ENCODE measurements at regions not wholly inside any gene's neighbourhood (a gene's known extent, or its start where the extent isn't known, plus 50 kb on each side); places are given as distances from the start of the nearest gene placed in this dataset.
A peak's percentile ranks its signal among the peaks of the same experiment; 100 is the strongest.

- H3K9ac ChIP-seq (ENCODE audit: insufficient read depth, low read length): no peak overlapping the region
- H3K79me2 ChIP-seq (ENCODE audit: control insufficient read depth, insufficient read depth, low read length): no peaks in the 10 kb centered on the region
- H3K27ac ChIP-seq (ENCODE audit: insufficient read depth, low read length): no peak overlapping the region
- no peaks in the 10 kb centered on the region for H3K36me3 ChIP-seq (ENCODE audit: control insufficient read depth, insufficient read depth, low read length)
- no peaks in the 10 kb centered on the region for H3K27me3 ChIP-seq (ENCODE audit: control insufficient read depth, insufficient read depth, low read length)
- no peak for DNase-seq (ENCODE audit: low read depth in 2 of 2)
- H4K20me1 ChIP-seq (ENCODE audit: control insufficient read depth, extremely low read depth, insufficient read depth, low read length): no peaks in the 10 kb centered on the region
- no peak overlapping the region for H3K4me2 ChIP-seq (ENCODE audit: extremely low read depth, insufficient read depth, low read length)
- no peak overlapping the region for H3K4me3 ChIP-seq (replicated peaks in 1 of 4; ENCODE audit: control extremely low read depth in 1 of 4, insufficient read depth in 1 of 4, low read depth in 3 of 4, low read length in 4 of 4)
- H3K9me3 ChIP-seq (ENCODE audit: control insufficient read depth, insufficient read depth, low read depth, low read length): no peaks in the 10 kb centered on the region
- TF ChIP-seq CTCF (conservative IDR thresholded peaks at IDR 0.05 in 1 of 2, IDR thresholded peaks at IDR 0.05 in 1 of 2; ENCODE audit: low read depth in 1 of 2, low read length in 2 of 2) (no peak), EZH2 (IDR thresholded peaks at IDR 0.05; ENCODE audit: low read length, missing control alignments) (no peak)
- H3K4me1 ChIP-seq (ENCODE audit: control insufficient read depth, extremely low read depth, insufficient read depth, low read length): no peaks in the 10 kb centered on the region
- H2AFZ ChIP-seq (ENCODE audit: low read length): no peak overlapping the region
Measured at GRCh38 chr12:63078906-63079305, 72.1 kb downstream of the AVPR1A start.

DNA sequence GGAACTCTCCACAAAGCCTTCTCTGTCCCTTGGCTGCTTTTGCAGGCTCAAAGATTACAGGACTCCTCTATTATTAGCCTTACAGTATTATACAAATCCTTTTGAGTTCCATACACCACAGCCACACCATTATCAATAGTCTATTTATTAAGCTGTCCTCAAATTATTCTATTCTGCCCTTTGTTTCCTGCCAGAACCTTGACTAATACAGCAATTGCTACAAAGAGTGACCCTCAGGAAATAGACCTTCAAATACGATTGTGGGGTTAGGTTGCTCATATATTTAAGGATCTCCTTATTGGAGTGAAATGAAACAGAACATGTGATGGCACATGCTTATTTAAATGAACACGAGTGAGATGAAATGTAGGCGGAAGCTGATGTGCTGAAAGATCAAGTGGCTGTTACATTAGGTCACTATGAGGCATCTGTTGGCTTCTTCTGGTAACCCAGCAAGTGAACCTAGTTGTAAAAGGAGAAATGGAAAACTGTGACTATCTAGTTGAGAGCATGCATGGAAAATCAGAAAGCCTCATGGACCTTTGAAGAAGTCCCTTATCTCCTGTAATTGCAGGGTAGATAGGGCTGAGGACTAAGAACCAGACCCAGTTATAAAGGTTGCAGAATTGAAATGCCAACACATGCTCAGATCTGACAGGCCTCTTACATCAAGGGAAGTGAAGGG lies 75.5 kb downstream of the AVPR1A start:
- H3K36me3 ChIP-seq (ENCODE audit: control insufficient read depth, insufficient read depth, low read length): no peaks in the 10 kb centered on the region
- H3K4me2 ChIP-seq (ENCODE audit: extremely low read depth, insufficient read depth, low read length): no peak overlapping the region
- H3K9ac ChIP-seq (ENCODE audit: insufficient read depth, low read length): no peak overlapping the region
- H4K20me1 ChIP-seq (ENCODE audit: control insufficient read depth, extremely low read depth, insufficient read depth, low read length): no peaks in the 10 kb centered on the region
- H2AFZ ChIP-seq (ENCODE audit: low read length): no peak overlapping the region
- H3K79me2 ChIP-seq (ENCODE audit: control insufficient read depth, insufficient read depth, low read length): no peaks in the 10 kb centered on the region
- H3K27me3 ChIP-seq (ENCODE audit: control insufficient read depth, insufficient read depth, low read length): no peaks in the 10 kb centered on the region
- no peak for DNase-seq (ENCODE audit: low read depth in 2 of 2)
- no peak overlapping the region for H3K4me3 ChIP-seq (replicated peaks in 1 of 4; ENCODE audit: control extremely low read depth in 1 of 4, insufficient read depth in 1 of 4, low read depth in 3 of 4, low read length in 4 of 4)
- no peak overlapping the region for H3K27ac ChIP-seq (ENCODE audit: insufficient read depth, low read length)
- no peaks in the 10 kb centered on the region for H3K4me1 ChIP-seq (ENCODE audit: control insufficient read depth, extremely low read depth, insufficient read depth, low read length)
- no peak for TF ChIP-seq CTCF (conservative IDR thresholded peaks at IDR 0.05 in 1 of 2, IDR thresholded peaks at IDR 0.05 in 1 of 2; ENCODE audit: low read depth in 1 of 2, low read length in 2 of 2)
- TF ChIP-seq EZH2 (IDR thresholded peaks at IDR 0.05; ENCODE audit: low read length, missing control alignments): no peak
- H3K9me3 ChIP-seq (ENCODE audit: control insufficient read depth, insufficient read depth, low read depth, low read length): no peaks in the 10 kb centered on the region

DNA sequence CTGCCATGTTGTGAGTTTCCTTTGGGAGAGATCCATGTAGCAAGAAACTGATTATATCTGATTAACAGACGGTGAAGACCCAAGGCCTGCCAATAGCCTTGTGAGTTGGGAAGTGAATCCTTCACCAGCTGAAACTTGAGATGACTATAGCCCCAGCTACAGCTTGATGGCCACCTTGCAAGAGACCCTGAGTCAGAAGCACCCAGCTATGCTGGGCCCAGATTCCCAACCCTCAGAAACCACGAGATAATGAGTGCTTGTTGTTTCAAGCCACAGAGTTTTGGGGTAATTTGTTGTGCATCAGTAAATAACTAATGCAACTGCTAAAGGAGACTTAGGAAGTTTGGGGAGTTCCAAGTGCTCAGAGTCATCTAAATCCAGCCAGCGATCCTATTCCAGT lies 80.3 kb downstream of the AVPR1A start:
- Histone ChIP-seq H3K27ac (ENCODE audit: insufficient read depth, low read length) (no peak overlapping the region), H3K27me3 (ENCODE audit: control insufficient read depth, insufficient read depth, low read length) (no peaks in the 10 kb centered on the region), H4K20me1 (ENCODE audit: control insufficient read depth, extremely low read depth, insufficient read depth, low read length) (no peaks in the 10 kb centered on the region), H3K9ac (ENCODE audit: insufficient read depth, low read length) (no peak overlapping the region), H3K4me2 (ENCODE audit: extremely low read depth, insufficient read depth, low read length) (no peak overlapping the region), H3K79me2 (ENCODE audit: control insufficient read depth, insufficient read depth, low read length) (no peaks in the 10 kb centered on the region), H2AFZ (ENCODE audit: low read length) (no peak overlapping the region), H3K9me3 (ENCODE audit: control insufficient read depth, insufficient read depth, low read depth, low read length) (no peaks in the 10 kb centered on the region), H3K4me3 (replicated peaks in 1 of 4; ENCODE audit: control extremely low read depth in 1 of 4, insufficient read depth in 1 of 4, low read depth in 3 of 4, low read length in 4 of 4) (no peak overlapping the region), H3K4me1 (ENCODE audit: control insufficient read depth, extremely low read depth, insufficient read depth, low read length) (no peaks in the 10 kb centered on the region), H3K36me3 (ENCODE audit: control insufficient read depth, insufficient read depth, low read length) (no peaks in the 10 kb centered on the region)
- DNase-seq (ENCODE audit: low read depth in 2 of 2): peak in 1 of 2 donors; percentile 27
- TF ChIP-seq CTCF (conservative IDR thresholded peaks at IDR 0.05 in 1 of 2, IDR thresholded peaks at IDR 0.05 in 1 of 2; ENCODE audit: low read depth in 1 of 2, low read length in 2 of 2) (no peak), EZH2 (IDR thresholded peaks at IDR 0.05; ENCODE audit: low read length, missing control alignments) (no peak)

All from fibroblast of lung (primary cell).